Thoracic aorta (tissue), 2 donors: ENCODE measurements at regions not wholly inside any gene's neighbourhood (a gene's known extent, or its start where the extent isn't known, plus 50 kb on each side); places are given as distances from the start of the nearest gene placed in this dataset.
"Not testable (repeated sequence)": the region's sequence is repeated elsewhere in the genome, so short reads cannot be mapped to it uniquely, and the experiment has no call there.

Source experiments
- ATAC-seq: fragments of 150-250 bp; one replicate; pipeline ENCODE4 v1.8.0; 2017; ENCODE audit warnings: low read depth; ENCODE audit not compliant: insufficient number of reproducible peaks, low FRiP score
- DNase-seq: peaks from one replicate; pipeline ENCODE4 v3.0.0-alpha.2; 2020; ENCODE audit warnings: low spot score
- H3K27ac ChIP-seq, 2 donors: fragments of 200-600 bp; sonication (generic); 1 replicate in 1 of 2; 2 replicates in 1 of 2; pipeline ENCODE4 v1.5.1; 2016; ENCODE audit warnings: mild to moderate bottlenecking in 2 of 2, moderate library complexity in 2 of 2
- H3K27me3 ChIP-seq: fragments of 200-600 bp; sonication (generic); replicated peaks from 2 replicates; pipeline ENCODE4 v1.6.0; 2016; ENCODE audit warnings: mild to moderate bottlenecking; ENCODE audit not compliant: insufficient read depth
- H3K36me3 ChIP-seq: fragments of 200-600 bp; sonication (generic); one replicate; pipeline ENCODE4 v1.5.1; 2016
- H3K4me1 ChIP-seq, 2 donors: fragments of 200-600 bp; sonication (generic); 1 replicate in 1 of 2; 2 replicates in 1 of 2; pipeline versions ENCODE4 v1.5.1 to v1.6.0; 2016; ENCODE audit warnings: low read depth in 2 of 2, mild to moderate bottlenecking in 1 of 2; ENCODE audit not compliant: control insufficient read depth in 1 of 2
- H3K4me3 ChIP-seq: fragments of 200-600 bp; sonication (generic); 2 replicates; pipeline ENCODE4 v1.5.1; 2016; ENCODE audit warnings: mild to moderate bottlenecking
- H3K9me3 ChIP-seq: fragments of 200-600 bp; sonication (generic); 2 replicates; pipeline ENCODE4 v1.5.1; 2016
- TF ChIP-seq, protein P1 (sequence below): fragments of 200-600 bp; sonication (generic); IDR thresholded peaks from one replicate; pipeline ENCODE4 v1.5.1; 2019; ENCODE audit warnings: antibody characterized with exemption

GRCh38 chr18:1663879-1664705 lies 759.4 kb downstream of the ADCYAP1 start:
- DNase-seq (no peak), ATAC-seq (no peak)
- Histone ChIP-seq H3K27me3 (no peaks in the 10 kb centered on the region), H3K36me3 (no peaks in the 10 kb centered on the region), H3K27ac (no peak overlapping the region), H3K9me3 (no peaks in the 10 kb centered on the region), H3K4me3 (no peak overlapping the region), H3K4me1 (no peaks in the 10 kb centered on the region)
- TF ChIP-seq, protein P1, sequence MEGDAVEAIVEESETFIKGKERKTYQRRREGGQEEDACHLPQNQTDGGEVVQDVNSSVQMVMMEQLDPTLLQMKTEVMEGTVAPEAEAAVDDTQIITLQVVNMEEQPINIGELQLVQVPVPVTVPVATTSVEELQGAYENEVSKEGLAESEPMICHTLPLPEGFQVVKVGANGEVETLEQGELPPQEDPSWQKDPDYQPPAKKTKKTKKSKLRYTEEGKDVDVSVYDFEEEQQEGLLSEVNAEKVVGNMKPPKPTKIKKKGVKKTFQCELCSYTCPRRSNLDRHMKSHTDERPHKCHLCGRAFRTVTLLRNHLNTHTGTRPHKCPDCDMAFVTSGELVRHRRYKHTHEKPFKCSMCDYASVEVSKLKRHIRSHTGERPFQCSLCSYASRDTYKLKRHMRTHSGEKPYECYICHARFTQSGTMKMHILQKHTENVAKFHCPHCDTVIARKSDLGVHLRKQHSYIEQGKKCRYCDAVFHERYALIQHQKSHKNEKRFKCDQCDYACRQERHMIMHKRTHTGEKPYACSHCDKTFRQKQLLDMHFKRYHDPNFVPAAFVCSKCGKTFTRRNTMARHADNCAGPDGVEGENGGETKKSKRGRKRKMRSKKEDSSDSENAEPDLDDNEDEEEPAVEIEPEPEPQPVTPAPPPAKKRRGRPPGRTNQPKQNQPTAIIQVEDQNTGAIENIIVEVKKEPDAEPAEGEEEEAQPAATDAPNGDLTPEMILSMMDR: no peak

GRCh38 chr18:1665079-1665478 lies 760.4 kb downstream of the ADCYAP1 start:
- TF ChIP-seq, protein P1: no peak
- ATAC-seq: no peak

DNA sequence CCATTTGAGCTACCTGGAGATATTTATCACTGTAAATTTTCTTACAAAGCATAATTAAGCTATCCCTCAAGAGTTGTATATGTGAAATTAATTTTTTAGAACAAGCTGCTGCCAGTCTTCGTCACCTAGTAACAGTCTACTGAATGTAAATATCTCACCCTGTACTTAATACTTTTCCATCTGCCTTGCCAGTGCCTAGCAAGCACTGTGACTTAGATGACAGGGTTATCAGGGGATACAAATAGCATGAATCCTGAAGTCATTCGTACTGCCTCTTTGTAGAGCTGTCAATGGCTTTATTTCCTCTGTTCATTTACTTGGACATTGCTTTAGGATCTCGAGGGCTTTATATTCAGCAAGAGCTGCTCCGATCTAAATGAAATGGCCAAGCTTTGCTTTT lies 763.6 kb downstream of the ADCYAP1 start:
- H3K4me3 ChIP-seq: no peak overlapping the region
- no peaks in the 10 kb centered on the region for H3K36me3 ChIP-seq
- ATAC-seq (no peak), DNase-seq (no peak)
- no peak overlapping the region for H3K27ac ChIP-seq
- TF ChIP-seq, protein P1: no peak
- no peaks in the 10 kb centered on the region for H3K4me1 ChIP-seq
- no peaks in the 10 kb centered on the region for H3K9me3 ChIP-seq
- H3K27me3 ChIP-seq: no peaks in the 10 kb centered on the region

More at GRCh38 chr18:1665079-1665478, 760.4 kb downstream of the ADCYAP1 start:
- H3K27ac ChIP-seq: no peak overlapping the region
- DNase-seq: no peak
- no peak overlapping the region for H3K4me3 ChIP-seq
- no peaks in the 10 kb centered on the region for H3K9me3 ChIP-seq
- no peaks in the 10 kb centered on the region for H3K27me3 ChIP-seq
- H3K36me3 ChIP-seq: no peaks in the 10 kb centered on the region
- H3K4me1 ChIP-seq: no peaks in the 10 kb centered on the region

DNA sequence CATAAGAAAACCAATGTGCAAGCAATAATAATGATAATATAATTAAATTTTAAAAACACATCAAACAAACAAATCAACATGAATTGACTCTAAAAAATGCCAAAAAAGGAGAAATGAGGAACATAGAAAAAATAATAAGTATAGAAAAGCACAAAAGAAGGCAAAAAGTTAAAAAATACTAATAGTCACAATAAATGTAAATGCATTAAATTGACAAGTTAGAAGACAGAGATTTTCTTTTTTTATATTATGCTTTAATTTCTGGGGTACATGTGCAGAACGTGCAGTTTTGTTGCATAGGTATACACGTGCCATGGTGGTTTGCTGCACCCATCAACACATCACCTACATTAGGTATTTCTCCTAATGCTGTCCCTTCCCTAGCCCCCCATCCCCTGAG lies 767.0 kb downstream of the ADCYAP1 start:
- H3K4me3 ChIP-seq, H3K27ac ChIP-seq, H3K4me1 ChIP-seq, DNase-seq, H3K9me3 ChIP-seq, ATAC-seq, H3K36me3 ChIP-seq, H3K27me3 ChIP-seq: not testable (repeated sequence)

DNA sequence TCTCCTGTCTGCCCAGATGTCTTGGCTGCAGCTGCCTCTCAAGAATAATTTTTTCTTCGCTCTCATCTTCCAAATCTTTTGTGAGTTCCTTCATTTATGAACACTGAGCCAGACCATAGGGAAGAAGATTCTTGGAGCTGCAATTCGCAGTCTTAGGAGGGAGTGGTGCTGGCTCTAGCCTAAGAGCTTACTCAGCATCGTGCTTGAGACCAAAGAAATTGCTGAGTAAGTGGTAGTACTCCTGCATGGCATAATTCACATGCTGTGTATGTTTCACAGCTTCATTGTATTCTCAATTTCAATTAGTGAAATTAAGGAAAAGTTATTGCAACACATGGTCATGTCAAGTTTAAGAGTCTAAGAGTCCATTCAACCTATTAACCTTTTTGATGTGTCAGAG lies 771.7 kb downstream of the ADCYAP1 start:
- H3K9me3 ChIP-seq: no peaks in the 10 kb centered on the region
- no peaks in the 10 kb centered on the region for H3K27me3 ChIP-seq
- no peaks in the 10 kb centered on the region for H3K36me3 ChIP-seq
- TF ChIP-seq, protein P1: no peak
- no peaks in the 10 kb centered on the region for H3K4me1 ChIP-seq
- no peak overlapping the region for H3K27ac ChIP-seq
- ATAC-seq: no peak
- DNase-seq: no peak
- H3K4me3 ChIP-seq: no peak overlapping the region

GRCh38 chr18:1680108-1680507 lies 775.4 kb downstream of the ADCYAP1 start:
- Histone ChIP-seq H3K4me3 (no peak overlapping the region), H3K27me3 (no peaks in the 10 kb centered on the region), H3K27ac (no peak overlapping the region), H3K9me3 (no peaks in the 10 kb centered on the region), H3K4me1 (no peaks in the 10 kb centered on the region), H3K36me3 (no peaks in the 10 kb centered on the region)
- no peak for ATAC-seq
- no peak for DNase-seq
- TF ChIP-seq, protein P1: no peak
